Hepatocyte (in vitro differentiated cells): ENCODE measurements at regions not wholly inside any gene's neighbourhood (a gene's known extent, or its start where the extent isn't known, plus 50 kb on each side); places are given as distances from the start of the nearest gene placed in this dataset.

ENCODE experiments used
- DNase-seq: peaks from one replicate; pipeline ENCODE4 v3.0.0-alpha.2; 2016; ENCODE audit warnings: low spot score
- H2AFZ ChIP-seq: fragments of 200-600 bp; sonication (generic); 2 replicates; pipeline ENCODE4 v1.6.0; 2016; ENCODE audit warnings: antibody characterized with exemption, mild to moderate bottlenecking
- H3K27ac ChIP-seq: fragments of 200-600 bp; sonication (generic); 2 replicates; pipeline ENCODE4 v1.5.1; 2016; ENCODE audit warnings: mild to moderate bottlenecking
- H3K27me3 ChIP-seq: fragments of 200-600 bp; sonication (generic); 2 replicates; pipeline ENCODE4 v1.6.1; 2016
- H3K36me3 ChIP-seq: fragments of 200-600 bp; sonication (generic); replicated peaks from 2 replicates; pipeline ENCODE4 v1.5.1; 2016; ENCODE audit warnings: low read depth; ENCODE audit not compliant: insufficient read depth
- H3K4me1 ChIP-seq: fragments of 200-600 bp; sonication (generic); 2 replicates; pipeline ENCODE4 v1.5.1; 2016; ENCODE audit warnings: mild to moderate bottlenecking, moderate library complexity; ENCODE audit not compliant: insufficient read depth
- H3K4me2 ChIP-seq: fragments of 200-600 bp; sonication (generic); 2 replicates; pipeline ENCODE4 v1.6.0; 2016
- H3K4me3 ChIP-seq: fragments of 200-600 bp; sonication (generic); 2 replicates; pipeline ENCODE4 v1.5.1; 2016; ENCODE audit warnings: mild to moderate bottlenecking
- H3K79me2 ChIP-seq: fragments of 200-600 bp; sonication (generic); 2 replicates; pipeline ENCODE4 v1.6.0; 2017; ENCODE audit warnings: mild to moderate bottlenecking
- H3K9me2 ChIP-seq: fragments of 200-600 bp; sonication (generic); replicated peaks from 2 replicates; pipeline ENCODE4 v1.6.0; 2017; ENCODE audit warnings: mild to moderate bottlenecking; ENCODE audit not compliant: insufficient read depth
- H3K9me3 ChIP-seq: fragments of 200-600 bp; sonication (generic); 2 replicates; pipeline ENCODE4 v1.5.1; 2016; ENCODE audit warnings: low read depth, mild to moderate bottlenecking
- H4K20me1 ChIP-seq: fragments of 200-600 bp; sonication (generic); 2 replicates; pipeline ENCODE4 v1.6.0; 2016; ENCODE audit warnings: mild to moderate bottlenecking; ENCODE audit not compliant: insufficient read depth, poor library complexity, severe bottlenecking
- CTCF ChIP-seq: fragments of 200-600 bp; sonication (generic); IDR thresholded peaks from 2 replicates; pipeline ENCODE4 v1.5.1; 2016; ENCODE audit warnings: antibody characterized with exemption, mild to moderate bottlenecking; ENCODE audit not compliant: poor library complexity
- EZH2 ChIP-seq: fragments of 200-600 bp; sonication (generic); IDR thresholded peaks from 2 replicates; pipeline ENCODE4 v1.6.1; 2016; ENCODE audit warnings: antibody characterized with exemption, mild to moderate bottlenecking, borderline replicate concordance
- EZH2phosphoT487 ChIP-seq: fragments of 200-600 bp; sonication (generic); IDR thresholded peaks from one replicate; pipeline ENCODE4 v1.6.1; 2018; ENCODE audit warnings: antibody characterized with exemption, mild to moderate bottlenecking, low read depth, moderate library complexity; ENCODE audit not compliant: unreplicated experiment, severe bottlenecking
- WGBS: methylation state at CpG from one replicate; pipeline ENCODE4 v1.1.6; 2016; ENCODE audit warnings: low lambda C conversion rate; ENCODE audit errors: missing lambda C conversion rate; 5-methylcytosine and 5-hydroxymethylcytosine counted together

- Histone ChIP-seq H3K9me2 (no peaks in the 10 kb centered on the region), H3K27ac (no peak overlapping the region), H4K20me1 (no peaks in the 10 kb centered on the region), H3K4me1 (no peaks in the 10 kb centered on the region), H3K4me2 (no peak overlapping the region), H3K9me3 (no peaks in the 10 kb centered on the region), H3K79me2 (no peaks in the 10 kb centered on the region), H3K36me3 (no peaks in the 10 kb centered on the region), H2AFZ (no peak overlapping the region), H3K27me3 (no peaks in the 10 kb centered on the region), H3K4me3 (no peak overlapping the region)
- DNase-seq: no peak
- WGBS: 0% methylated on average over 2 of the region's 2 CpGs
- no peak for TF ChIP-seq EZH2
- TF ChIP-seq EZH2phosphoT487: no peak
- TF ChIP-seq CTCF: no peak
Observed at GRCh38 chr4:136025540-136025939, 1506.8 kb downstream of the PCDH18 start.

GRCh38 chr4:136017556-136017955 is 1514.7 kb downstream of the PCDH18 start:
- Histone ChIP-seq H3K4me3 (no peak overlapping the region), H3K79me2 (no peaks in the 10 kb centered on the region), H3K4me1 (no peaks in the 10 kb centered on the region), H3K9me2 (no peaks in the 10 kb centered on the region), H3K9me3 (no peaks in the 10 kb centered on the region), H3K27ac (no peak overlapping the region), H4K20me1 (no peaks in the 10 kb centered on the region), H2AFZ (no peak overlapping the region), H3K36me3 (no peaks in the 10 kb centered on the region), H3K4me2 (no peak overlapping the region), H3K27me3 (no peaks in the 10 kb centered on the region)
- DNase-seq: no peak
- TF ChIP-seq CTCF: no peak
- TF ChIP-seq EZH2phosphoT487: no peak
- no peak for TF ChIP-seq EZH2

GRCh38 chr4:136012220-136012619 is 1520.1 kb downstream of the PCDH18 start:
- no peak overlapping the region for H2AFZ ChIP-seq
- WGBS: 48% methylated on average over 1 of the region's 1 CpG
- DNase-seq: no peak

GRCh38 chr4:136009258-136009832 is 1522.9 kb downstream of the PCDH18 start:
- Histone ChIP-seq H3K4me1 (no peaks in the 10 kb centered on the region), H4K20me1 (no peaks in the 10 kb centered on the region), H3K79me2 (no peaks in the 10 kb centered on the region), H3K27me3 (no peaks in the 10 kb centered on the region), H3K4me2 (no peak overlapping the region), H3K27ac (no peak overlapping the region), H2AFZ (no peak overlapping the region), H3K36me3 (no peaks in the 10 kb centered on the region), H3K9me2 (no peaks in the 10 kb centered on the region), H3K9me3 (no peaks in the 10 kb centered on the region), H3K4me3 (no peak overlapping the region)
- 83% methylated on average over 6 of the region's 6 CpGs for WGBS
- DNase-seq: no peak
- TF ChIP-seq CTCF (no peak), EZH2 (no peak), EZH2phosphoT487 (no peak)

More at GRCh38 chr4:136012220-136012619, 1520.1 kb downstream of the PCDH18 start:
- Histone ChIP-seq H3K9me2 (no peaks in the 10 kb centered on the region), H3K4me3 (no peak overlapping the region), H3K36me3 (no peaks in the 10 kb centered on the region), H3K9me3 (no peaks in the 10 kb centered on the region), H3K4me2 (no peak overlapping the region), H3K79me2 (no peaks in the 10 kb centered on the region), H3K27ac (no peak overlapping the region), H3K27me3 (no peaks in the 10 kb centered on the region), H4K20me1 (no peaks in the 10 kb centered on the region), H3K4me1 (no peaks in the 10 kb centered on the region)
- no peak for TF ChIP-seq EZH2
